GM23338 (cell line): ENCODE measurements at regions not wholly inside any gene's neighbourhood (a gene's known extent, or its start where the extent isn't known, plus 50 kb on each side); places are given as distances from the start of the nearest gene placed in this dataset.

Source experiments
- ATAC-seq: fragments of 200-7000 bp; cut with Tn5 transposase; 3 replicates; pipeline ENCODE4 v1.9.1; 2020
- DNase-seq: peaks from one replicate; pipeline ENCODE4 v3.0.0-alpha.2; 2015; ENCODE audit warnings: low spot score
- H2AFZ ChIP-seq: fragments of 200-600 bp; sonication (generic); 2 replicates; pipeline ENCODE4 v1.8.0; 2016; ENCODE audit warnings: antibody characterized with exemption, mild to moderate bottlenecking, moderate library complexity
- H3F3A ChIP-seq: fragments of 200-600 bp; sonication (generic); replicated peaks from 2 replicates; pipeline ENCODE4 v1.8.0; 2017; ENCODE audit warnings: antibody characterized with exemption, mixed run types, low read depth
- H3K27ac ChIP-seq: fragments of 200-600 bp; sonication (generic); 2 replicates; pipeline ENCODE4 v1.6.1; 2016; ENCODE audit warnings: low read depth
- H3K27me3 ChIP-seq: fragments of 200-600 bp; sonication (generic); 2 replicates; pipeline ENCODE4 v1.8.0; 2016; ENCODE audit warnings: mild to moderate bottlenecking, mixed run types, moderate library complexity; ENCODE audit not compliant: insufficient read depth
- H3K36me3 ChIP-seq: fragments of 200-600 bp; sonication (generic); 2 replicates; pipeline ENCODE4 v1.8.0; 2016; ENCODE audit warnings: mild to moderate bottlenecking; ENCODE audit not compliant: insufficient read depth
- H3K4me1 ChIP-seq: fragments of 200-600 bp; sonication (generic); 2 replicates; pipeline ENCODE4 v1.8.0; 2016; ENCODE audit warnings: mild to moderate bottlenecking, moderate library complexity; ENCODE audit not compliant: insufficient read depth
- H3K4me2 ChIP-seq: fragments of 200-600 bp; sonication (generic); 2 replicates; pipeline ENCODE4 v1.7.1; 2017; ENCODE audit warnings: mixed run types
- H3K4me3 ChIP-seq: fragments of 200-600 bp; sonication (generic); 2 replicates; pipeline ENCODE4 v1.6.1; 2016; ENCODE audit warnings: mixed run types
- H3K79me2 ChIP-seq: fragments of 200-600 bp; sonication (generic); replicated peaks from 2 replicates; pipeline ENCODE4 v1.8.0; 2017; ENCODE audit warnings: mild to moderate bottlenecking; ENCODE audit not compliant: insufficient read depth
- H3K9me2 ChIP-seq: fragments of 200-600 bp; sonication (generic); 2 replicates; pipeline ENCODE4 v1.8.0; 2017; ENCODE audit not compliant: insufficient read depth
- H4K20me1 ChIP-seq: fragments of 200-600 bp; sonication (generic); replicated peaks from 2 replicates; pipeline ENCODE4 v1.8.0; 2017; ENCODE audit warnings: mild to moderate bottlenecking; ENCODE audit not compliant: insufficient read depth
- H3K27ac Mint-ChIP-seq: 2 replicates; pipeline ENCODE4 v1.8.0; 2020; ENCODE audit warnings: inconsistent platforms, mild to moderate bottlenecking, moderate library complexity, mixed read lengths
- H3K27me3 Mint-ChIP-seq: 3 replicates; pipeline ENCODE4 v1.8.0; 2022; ENCODE audit warnings: low read depth, mild to moderate bottlenecking, moderate library complexity, mixed read lengths, inconsistent platforms; ENCODE audit not compliant: insufficient read depth, poor library complexity
- H3K36me3 Mint-ChIP-seq: 3 replicates; pipeline ENCODE4 v1.8.0; 2021; ENCODE audit warnings: low read depth, mild to moderate bottlenecking, inconsistent platforms, moderate library complexity, mixed read lengths
- H3K4me1 Mint-ChIP-seq: 3 replicates; pipeline ENCODE4 v1.8.0; 2020; ENCODE audit warnings: mild to moderate bottlenecking, inconsistent platforms, mixed read lengths
- H3K4me3 Mint-ChIP-seq: 3 replicates; pipeline ENCODE4 v1.8.0; 2021; ENCODE audit warnings: moderate library complexity, mild to moderate bottlenecking, inconsistent platforms, mixed read lengths
- H3K9me3 Mint-ChIP-seq: 3 replicates; pipeline ENCODE4 v1.8.0; 2020; ENCODE audit warnings: moderate library complexity, mild to moderate bottlenecking, inconsistent platforms, mixed read lengths
- CREB1 ChIP-seq: fragments of 250-450 bp; sonication (Bioruptor Pico); IDR thresholded peaks from 2 replicates; pipeline ENCODE4 v1.5.0; 2020; ENCODE audit warnings: low read depth, mild to moderate bottlenecking, moderate library complexity
- CTCF ChIP-seq, 2 experiments: fragments of 200-600 bp in 1 of 2; sonication (generic) in 1 of 2; conservative IDR thresholded peaks; 2 replicates each; pipeline versions ENCODE4 v1.5.1 to v1.6.1; 2016 to 2017; ENCODE audit warnings: antibody characterized with exemption in 2 of 2, low read depth in 2 of 2, mild to moderate bottlenecking in 2 of 2, moderate library complexity in 1 of 2
- EZH2 ChIP-seq: fragments of 200-600 bp; sonication (generic); IDR thresholded peaks from one replicate; pipeline ENCODE4 v1.8.0; 2017; ENCODE audit warnings: antibody characterized with exemption, mild to moderate bottlenecking, low read depth; ENCODE audit not compliant: unreplicated experiment
- EZH2phosphoT487 ChIP-seq: fragments of 200-600 bp; sonication (generic); IDR thresholded peaks from one replicate; pipeline ENCODE4 v1.8.1; 2018; ENCODE audit warnings: antibody characterized with exemption; ENCODE audit not compliant: unreplicated experiment
- JUNB ChIP-seq: IDR thresholded peaks from one replicate; pipeline ENCODE4 v1.6.1; 2016; ENCODE audit warnings: antibody characterized with exemption; ENCODE audit not compliant: unreplicated experiment
- NANOG ChIP-seq: IDR thresholded peaks from 2 replicates; pipeline ENCODE4 v1.6.1; 2016; ENCODE audit warnings: antibody characterized with exemption, borderline replicate concordance
- POLR2AphosphoS5 ChIP-seq: IDR thresholded peaks from 2 replicates; pipeline ENCODE4 v1.6.1; 2016; ENCODE audit warnings: antibody characterized with exemption, low read depth
- REST ChIP-seq: IDR thresholded peaks from one replicate; pipeline ENCODE4 v1.6.1; 2018; ENCODE audit warnings: antibody characterized with exemption; ENCODE audit not compliant: unreplicated experiment
- STAT1 ChIP-seq: IDR thresholded peaks from one replicate; pipeline ENCODE4 v1.6.1; 2016; ENCODE audit warnings: antibody characterized with exemption; ENCODE audit not compliant: unreplicated experiment
- ZNF114 ChIP-seq: fragments of 250-450 bp; sonication (Bioruptor Pico); IDR thresholded peaks from 2 replicates; pipeline ENCODE4 v1.5.0; 2020; ENCODE audit warnings: mild to moderate bottlenecking, moderate library complexity
- ZNF331 ChIP-seq: fragments of 250-450 bp; sonication (Bioruptor Pico); IDR thresholded peaks from 2 replicates; pipeline ENCODE4 v1.5.0; 2020; ENCODE audit warnings: low read depth, mild to moderate bottlenecking, moderate library complexity
- ZNF462 ChIP-seq: fragments of 250-450 bp; sonication (Bioruptor Pico); IDR thresholded peaks from 2 replicates; pipeline ENCODE4 v1.5.0; 2020; ENCODE audit warnings: mild to moderate bottlenecking, moderate library complexity
- TF ChIP-seq, protein P1 (sequence below): IDR thresholded peaks from 2 replicates; pipeline ENCODE4 v1.6.1; 2016; ENCODE audit warnings: antibody characterized with exemption

DNA sequence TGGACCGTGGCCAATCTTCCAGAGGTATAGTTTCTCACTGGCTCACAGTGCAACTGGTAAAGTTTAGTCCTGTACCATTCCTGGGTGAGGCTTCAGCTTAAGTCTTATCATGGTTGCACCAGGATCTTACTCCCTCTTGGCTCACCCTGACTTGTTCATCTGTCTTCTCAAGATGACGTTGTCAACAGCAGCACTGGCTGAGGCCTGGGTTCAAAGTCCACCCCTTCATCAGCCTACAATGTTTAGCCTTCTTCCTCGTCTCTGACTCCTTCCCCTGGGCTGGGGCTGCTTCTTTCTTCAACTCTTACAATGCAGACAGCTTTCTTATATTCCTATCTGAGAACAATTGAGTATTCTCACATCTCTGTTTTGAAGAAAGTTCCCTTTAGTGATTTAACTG, 311.1 kb upstream of the CLINT1 start:
- Histone ChIP-seq H3K4me3 (no peak overlapping the region), H3K27ac (no peak overlapping the region), H3K4me2 (no peak overlapping the region), H3K27me3 (no peaks in the 10 kb centered on the region), H2AFZ (no peak overlapping the region), H3K36me3 (no peaks in the 10 kb centered on the region), H3K9me2 (no peaks in the 10 kb centered on the region), H3K4me1 (0 out of 2 replicates have a peak, but pooled peaks cover under 1% of the 10 kb centered on the region), H3F3A (no peaks in the 10 kb centered on the region), H4K20me1 (no peaks in the 10 kb centered on the region), H3K79me2 (no peaks in the 10 kb centered on the region)
- H3K27ac Mint-ChIP-seq = no peak overlapping the region
- H3K36me3 Mint-ChIP-seq = no peaks in the 10 kb centered on the region
- no peak for DNase-seq
- no peaks in the 10 kb centered on the region; the same call in 2 of the 3 replicates for H3K9me3 Mint-ChIP-seq
- peaks cover 6% of the 10 kb centered on the region; the same call in 2 of the 3 replicates for H3K4me1 Mint-ChIP-seq
- ATAC-seq = no peak
- TF ChIP-seq ZNF462 (no peak), REST (no peak), NANOG (no peak), STAT1 (no peak), POLR2AphosphoS5 (no peak), ZNF331 (no peak), JUNB (no peak), ZNF114 (no peak), EZH2phosphoT487 (no peak), CREB1 (no peak), EZH2 (no peak), CTCF (conservative IDR thresholded peaks at IDR 0.05; ENCODE audit: low read depth in 2 of 2) (no peak)
- TF ChIP-seq, protein P1, sequence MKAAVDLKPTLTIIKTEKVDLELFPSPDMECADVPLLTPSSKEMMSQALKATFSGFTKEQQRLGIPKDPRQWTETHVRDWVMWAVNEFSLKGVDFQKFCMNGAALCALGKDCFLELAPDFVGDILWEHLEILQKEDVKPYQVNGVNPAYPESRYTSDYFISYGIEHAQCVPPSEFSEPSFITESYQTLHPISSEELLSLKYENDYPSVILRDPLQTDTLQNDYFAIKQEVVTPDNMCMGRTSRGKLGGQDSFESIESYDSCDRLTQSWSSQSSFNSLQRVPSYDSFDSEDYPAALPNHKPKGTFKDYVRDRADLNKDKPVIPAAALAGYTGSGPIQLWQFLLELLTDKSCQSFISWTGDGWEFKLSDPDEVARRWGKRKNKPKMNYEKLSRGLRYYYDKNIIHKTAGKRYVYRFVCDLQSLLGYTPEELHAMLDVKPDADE = no peak
- H3K4me3 Mint-ChIP-seq = no peak overlapping the region
- H3K27me3 Mint-ChIP-seq = peaks cover 13% of the 10 kb centered on the region
